A673 (cell line): ENCODE measurements at regions not wholly inside any gene's neighbourhood (a gene's known extent, or its start where the extent isn't known, plus 50 kb on each side); places are given as distances from the start of the nearest gene placed in this dataset.

Experiments
- BruUV-seq: library from RNA; stranded (reverse); fragments of 400-500 nt; replicated peaks from 2 replicates; lab custom pipeline; 2021; lab: Mats Ljungman, UMichigan
- CTCF ChIA-PET: fragments of 300-600 bp; sonication (Branson Sonifier 250); formaldehyde crosslinking; loops from one replicate; lab custom pipeline; 2022; ENCODE audit warnings: antibody characterized with exemption; lab: Charles Lee
- POLR2A ChIA-PET: fragments of 300-600 bp; sonication (Branson Sonifier 250); formaldehyde crosslinking; loops from one replicate; lab custom pipeline; 2022; ENCODE audit warnings: antibody characterized with exemption; ENCODE audit not compliant: low non-redundant PET; lab: Charles Lee
- DNase-seq: peaks from one replicate; pipeline ENCODE4 v3.0.0-alpha.2; 2015; ENCODE audit warnings: low spot score
- H3K27ac ChIP-seq: fragments of 200-600 bp; sonication (generic); 2 replicates; pipeline ENCODE4 v1.5.1; 2016; ENCODE audit warnings: mixed run types, low read depth, mild to moderate bottlenecking, mixed read lengths, antibody characterized with exemption, low read length; ENCODE audit not compliant: poor library complexity, severe bottlenecking
- H3K27me3 ChIP-seq: fragments of 200-600 bp; sonication (generic); replicated peaks from 2 replicates; pipeline ENCODE4 v1.6.1; 2017; ENCODE audit warnings: mixed run types, low read depth, mild to moderate bottlenecking, mixed read lengths, antibody characterized with exemption, low read length; ENCODE audit not compliant: insufficient read depth, poor library complexity
- H3K36me3 ChIP-seq: fragments of 200-600 bp; sonication (generic); 2 replicates; pipeline ENCODE4 v1.6.1; 2016; ENCODE audit warnings: mixed run types, mild to moderate bottlenecking, mixed read lengths, antibody characterized with exemption, low read length; ENCODE audit not compliant: insufficient read depth, poor library complexity, severe bottlenecking
- H3K4me1 ChIP-seq: fragments of 200-600 bp; sonication (generic); 2 replicates; pipeline ENCODE4 v1.6.1; 2017; ENCODE audit warnings: mixed run types, mild to moderate bottlenecking, mixed read lengths, antibody characterized with exemption, low read length; ENCODE audit not compliant: insufficient read depth, poor library complexity, severe bottlenecking
- H3K4me3 ChIP-seq: fragments of 200-600 bp; sonication (generic); 2 replicates; pipeline ENCODE4 v1.5.1; 2016; ENCODE audit warnings: low read depth, mixed run types, mild to moderate bottlenecking, mixed read lengths, low read length; ENCODE audit not compliant: poor library complexity, severe bottlenecking
- H3K9me3 ChIP-seq: fragments of 200-600 bp; sonication (generic); 2 replicates; pipeline ENCODE4 v1.6.1; 2016; ENCODE audit warnings: mixed run types, low read depth, mild to moderate bottlenecking, mixed read lengths, antibody characterized with exemption, low read length; ENCODE audit not compliant: poor library complexity, severe bottlenecking
- CTCF ChIP-seq: fragments of 300-800, 200-600 bp; sonication (generic); conservative IDR thresholded peaks from 2 replicates; pipeline ENCODE4 v1.5.1; 2017; ENCODE audit warnings: low read depth, mild to moderate bottlenecking, antibody characterized with exemption, low read length, moderate library complexity, mixed read lengths
- EZH2 ChIP-seq: fragments of 200-600 bp; sonication (generic); IDR thresholded peaks from 2 replicates; pipeline ENCODE4 v1.6.1; 2017; ENCODE audit warnings: borderline replicate concordance, low read depth, mild to moderate bottlenecking, mixed read lengths, antibody characterized with exemption, low read length; ENCODE audit not compliant: poor library complexity, severe bottlenecking
- intact Hi-C: fragments of 100-400 bp; cut with micrococcal nuclease; formaldehyde crosslinking; loops from one replicate; pipeline ENCODE4 v1.10.0; 2022; ENCODE audit not compliant: unreplicated experiment

GRCh38 chr1:37118790-37119189 lies 84.5 kb upstream of the GRIK3 start:
- Histone ChIP-seq H3K36me3 (no peaks in the 10 kb centered on the region), H3K27me3 (no peaks in the 10 kb centered on the region), H3K9me3 (no peaks in the 10 kb centered on the region), H3K27ac (no peak overlapping the region), H3K4me1 (no peaks in the 10 kb centered on the region), H3K4me3 (no peak overlapping the region)
- intact Hi-C loops: no loop called here
- no TSS peak for BruUV-seq
- CTCF ChIA-PET: no interaction called here
- POLR2A ChIA-PET: no interaction called here
- TF ChIP-seq CTCF: no peak
- TF ChIP-seq EZH2: no peak
- DNase-seq: no peak

GRCh38 chr1:37120279-37120678 lies 86.0 kb upstream of the GRIK3 start:
- Histone ChIP-seq H3K27me3 (no peaks in the 10 kb centered on the region), H3K36me3 (no peaks in the 10 kb centered on the region), H3K4me3 (no peak overlapping the region), H3K27ac (no peak overlapping the region), H3K9me3 (no peaks in the 10 kb centered on the region), H3K4me1 (no peaks in the 10 kb centered on the region)
- no peak for TF ChIP-seq EZH2
- TF ChIP-seq CTCF: no peak
- ChIA-PET CTCF (no interaction called here), POLR2A (no interaction called here)
- no peak for DNase-seq
- BruUV-seq: no TSS peak
- intact Hi-C loops: no loop called here

- Histone ChIP-seq H3K27me3 (no peaks in the 10 kb centered on the region), H3K36me3 (no peaks in the 10 kb centered on the region), H3K4me3 (no peak overlapping the region), H3K9me3 (no peaks in the 10 kb centered on the region), H3K4me1 (no peaks in the 10 kb centered on the region), H3K27ac (no peak overlapping the region)
- TF ChIP-seq CTCF: no peak
- BruUV-seq: no TSS peak
- intact Hi-C loops: no loop called here
- ChIA-PET CTCF (no interaction called here), POLR2A (interaction anchor here (0.6 kb wide), 1 partner anchor 15 kb away, joined by 4 read pairs; no protein-coding TSS in a partner anchor)
- DNase-seq: no peak
These were observed 89.2 kb upstream of the GRIK3 start for GRCh38 chr1:37123276-37124115.
